ENCODE measurements at regions not wholly inside any gene's neighbourhood (a gene's known extent, or its start where the extent isn't known, plus 50 kb on each side); places are given as distances from the start of the nearest gene placed in this dataset.
"Not testable (repeated sequence)": the region's sequence is repeated elsewhere in the genome, so short reads cannot be mapped to it uniquely, and the experiment has no call there.

DNA sequence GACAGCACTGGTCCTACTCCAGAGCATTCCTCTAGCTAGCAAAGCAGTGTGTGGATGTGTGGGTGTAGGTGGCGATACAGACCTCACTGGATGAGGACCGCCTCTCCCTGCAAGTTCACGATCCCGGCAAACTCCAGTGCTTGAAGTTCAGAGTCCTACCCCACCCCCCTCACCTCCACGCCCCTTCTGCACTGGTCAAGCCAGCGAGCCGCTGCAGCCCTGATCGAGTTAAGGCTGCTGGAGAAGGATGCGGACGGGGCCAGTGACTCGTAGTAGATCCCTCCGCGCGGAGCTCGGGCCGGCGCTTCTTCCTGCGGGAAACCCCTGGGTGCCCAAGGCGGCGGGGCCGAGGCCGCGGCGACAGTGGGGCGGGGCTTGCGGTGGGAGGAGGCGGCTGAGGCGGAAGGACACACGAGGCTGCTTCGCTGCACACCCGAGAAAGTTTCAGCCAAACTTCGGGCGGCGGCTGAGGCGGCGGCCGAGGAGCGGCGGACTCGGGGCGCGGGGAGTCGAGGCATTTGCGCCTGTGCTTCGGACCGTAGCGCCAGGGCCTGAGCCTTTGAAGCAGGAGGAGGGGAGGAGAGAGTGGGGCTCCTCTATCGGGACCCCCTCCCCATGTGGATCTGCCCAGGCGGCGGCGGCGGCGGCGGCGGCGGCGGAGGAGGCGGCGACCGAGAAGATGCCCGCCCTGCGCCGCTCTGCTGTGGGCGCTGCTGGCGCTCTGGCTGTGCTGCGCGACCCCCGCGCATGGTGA lies 84.5 kb upstream of the NBPF19 start:
- intact Hi-C loops (cut with DNase I) = not testable (repeated sequence)
- ATAC-seq (peak; percentile 91), DNase-seq (ENCODE audit: low spot score) (peak; percentile 85)

- ATAC-seq; DNase-seq (ENCODE audit: low spot score); intact Hi-C loops (cut with DNase I): not testable (repeated sequence)
Observed at GRCh38 chr1:149390931-149391330, 83.9 kb upstream of the NBPF19 start.

- DNase-seq (ENCODE audit: low spot score); ATAC-seq; intact Hi-C loops (cut with DNase I): not testable (repeated sequence)
Observed at GRCh38 chr1:149395802-149396201, 79.0 kb upstream of the NBPF19 start.

GRCh38 chr1:149398527-149398926 lies 76.3 kb upstream of the NBPF19 start:
- DNase-seq (ENCODE audit: low spot score); intact Hi-C loops (cut with DNase I); ATAC-seq: not testable (repeated sequence)

DNA sequence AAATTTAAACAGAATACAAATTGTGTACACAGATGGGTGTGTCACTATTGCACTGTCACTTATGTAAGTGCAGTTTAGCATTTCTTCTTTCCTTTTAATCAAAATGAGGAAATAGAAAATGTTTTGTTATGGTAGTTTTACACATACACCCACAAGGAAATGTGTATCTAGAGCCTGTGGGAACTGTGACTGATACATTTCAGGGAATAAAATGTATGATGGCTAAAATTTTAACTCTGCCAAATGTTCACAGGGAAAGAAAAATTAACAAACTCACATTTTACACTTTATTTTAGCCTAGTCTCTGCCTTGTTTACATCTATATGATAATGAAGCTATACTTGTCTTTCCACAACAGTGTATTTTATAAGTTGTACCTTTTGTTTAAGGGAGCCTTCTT lies 66.4 kb upstream of the NBPF19 start:
- ATAC-seq; intact Hi-C loops (cut with DNase I); DNase-seq (ENCODE audit: low spot score): not testable (repeated sequence)

- intact Hi-C loops (cut with DNase I); ATAC-seq; DNase-seq (ENCODE audit: low spot score): not testable (repeated sequence)
Observed at GRCh38 chr1:149415373-149415772, 59.5 kb upstream of the NBPF19 start.

DNA sequence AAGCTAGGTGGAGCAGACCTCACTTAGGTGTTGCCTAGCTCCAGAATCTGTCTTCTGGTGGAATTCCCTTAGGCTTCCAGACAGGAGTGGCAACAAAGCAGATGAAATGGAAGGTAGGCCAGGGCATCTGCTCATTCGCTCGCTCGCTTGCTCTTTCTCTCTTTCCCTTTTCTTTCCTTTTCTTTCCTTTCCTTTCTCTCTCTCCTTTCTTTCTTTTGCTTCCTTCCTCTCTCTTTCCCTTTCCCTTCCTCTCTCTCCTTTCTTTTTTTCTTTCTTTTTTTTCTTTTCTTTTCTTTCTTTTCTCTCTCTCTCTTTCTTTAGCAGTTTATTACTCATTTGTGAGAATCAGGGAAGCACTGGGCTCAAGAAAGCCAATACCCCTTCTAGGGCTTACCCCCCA lies 56.1 kb upstream of the NBPF19 start:
- DNase-seq (ENCODE audit: low spot score); intact Hi-C loops (cut with DNase I); ATAC-seq: not testable (repeated sequence)

- intact Hi-C loops (cut with DNase I); ATAC-seq; DNase-seq (ENCODE audit: low spot score): not testable (repeated sequence)
Observed at GRCh38 chr1:149423122-149423521, 51.7 kb upstream of the NBPF19 start.
